CD14-positive monocyte (primary cell): ENCODE measurements at regions not wholly inside any gene's neighbourhood (a gene's known extent, or its start where the extent isn't known, plus 50 kb on each side); places are given as distances from the start of the nearest gene placed in this dataset.

Source experiments
- DNase-seq, 3 donors: peaks; one replicate each; pipeline ENCODE4 v3.0.0-alpha.2; 2011 to 2022
- H2AFZ ChIP-seq: 2 replicates; pipeline ENCODE4 v1.6.0; 2012; ENCODE audit warnings: mild to moderate bottlenecking, low read depth, low read length, inconsistent platforms; ENCODE audit not compliant: insufficient read depth, poor library complexity, severe bottlenecking
- H3K27ac ChIP-seq, 2 donors: 1 replicate in 1 of 2; 2 replicates in 1 of 2; pipeline ENCODE4 v1.5.1; 2012 to 2013; ENCODE audit warnings: low read length in 2 of 2, control low read depth in 1 of 2, inconsistent platforms in 1 of 2, low read depth in 1 of 2, mild to moderate bottlenecking in 1 of 2
- H3K27me3 ChIP-seq, 2 donors: one replicate each; pipeline versions ENCODE4 v1.6.0 to v1.6.1; 2011 to 2013; ENCODE audit warnings: low read length in 2 of 2; ENCODE audit not compliant: control insufficient read depth in 2 of 2, insufficient read depth in 2 of 2
- H3K36me3 ChIP-seq, 2 donors: replicated peaks in 1 of 2; 1 replicate in 1 of 2; 2 replicates in 1 of 2; pipeline versions ENCODE4 v1.5.1 to v1.6.1; 2012 to 2013; ENCODE audit warnings: low read length in 2 of 2, control low read depth in 1 of 2, inconsistent platforms in 1 of 2, mild to moderate bottlenecking in 1 of 2; ENCODE audit not compliant: insufficient read depth in 2 of 2, control insufficient read depth in 1 of 2
- H3K4me1 ChIP-seq, 2 donors: 1 replicate in 1 of 2; 2 replicates in 1 of 2; pipeline versions ENCODE4 v1.5.1 to v1.6.1; 2012 to 2013; ENCODE audit warnings: low read length in 2 of 2, control low read depth in 1 of 2, inconsistent platforms in 1 of 2, mild to moderate bottlenecking in 1 of 2, moderate library complexity in 1 of 2; ENCODE audit not compliant: insufficient read depth in 2 of 2, control insufficient read depth in 1 of 2
- H3K4me2 ChIP-seq: replicated peaks from 2 replicates; pipeline ENCODE3; 2012; ENCODE audit warnings: low read length, moderate library complexity, mild to moderate bottlenecking; ENCODE audit not compliant: poor library complexity, severe bottlenecking; ENCODE audit errors: extremely low read depth
- H3K4me3 ChIP-seq, 3 experiments: fragments of 200-600 bp in 1 of 3; sonication (generic) in 1 of 3; replicated peaks in 1 of 3; 1 replicate in 2 of 3; 2 replicates in 1 of 3; pipeline ENCODE4 v1.5.1; 2011 to 2013; ENCODE audit warnings: low read length in 3 of 3, mild to moderate bottlenecking in 3 of 3, control low read depth in 2 of 3, low read depth in 2 of 3, inconsistent platforms in 1 of 3, moderate library complexity in 1 of 3
- H3K79me2 ChIP-seq: 2 replicates; pipeline ENCODE4 v1.6.0; 2012; ENCODE audit warnings: mild to moderate bottlenecking, control low read depth, inconsistent platforms, low read length, moderate library complexity; ENCODE audit not compliant: insufficient read depth
- H3K9ac ChIP-seq: 2 replicates; pipeline ENCODE4 v1.6.0; 2017; ENCODE audit warnings: low read length, mild to moderate bottlenecking; ENCODE audit not compliant: insufficient read depth, poor library complexity, severe bottlenecking
- H3K9me3 ChIP-seq, 2 donors: replicated peaks in 1 of 2; 1 replicate in 1 of 2; 2 replicates in 1 of 2; pipeline versions ENCODE4 v1.5.1 to v1.6.1; 2012 to 2013; ENCODE audit warnings: low read length in 2 of 2, control low read depth in 1 of 2; ENCODE audit not compliant: control insufficient read depth in 1 of 2, insufficient read depth in 1 of 2
- H4K20me1 ChIP-seq: 2 replicates; pipeline ENCODE4 v1.6.0; 2012; ENCODE audit warnings: mild to moderate bottlenecking, low read length, control low read depth, moderate library complexity; ENCODE audit not compliant: insufficient read depth
- H3K27ac Mint-ChIP-seq, 7 donors: one replicate each; pipeline ENCODE4 v1.8.0; 2020; ENCODE audit warnings: mild to moderate bottlenecking in 7 of 7, mixed read lengths in 7 of 7, moderate library complexity in 6 of 7, inconsistent platforms in 2 of 7
- H3K27me3 Mint-ChIP-seq, 3 donors: one replicate each; pipeline ENCODE4 v1.8.0; 2021 to 2022; ENCODE audit warnings: low read depth in 3 of 3, mild to moderate bottlenecking in 3 of 3, mixed read lengths in 3 of 3, moderate library complexity in 3 of 3, inconsistent platforms in 1 of 3
- H3K36me3 Mint-ChIP-seq, 2 donors: one replicate each; pipeline ENCODE4 v1.8.0; 2020; ENCODE audit warnings: mixed read lengths in 2 of 2, inconsistent platforms in 1 of 2, mild to moderate bottlenecking in 1 of 2
- H3K4me1 Mint-ChIP-seq: one replicate; pipeline ENCODE4 v1.8.0; 2020; ENCODE audit warnings: mild to moderate bottlenecking, mixed read lengths
- H3K4me3 Mint-ChIP-seq, 2 donors: one replicate each; pipeline ENCODE4 v1.8.0; 2020; ENCODE audit warnings: mild to moderate bottlenecking in 2 of 2, mixed read lengths in 2 of 2, moderate library complexity in 1 of 2
- H3K9me3 Mint-ChIP-seq, 7 donors: one replicate each; pipeline ENCODE4 v1.8.0; 2020 to 2022; ENCODE audit warnings: mixed read lengths in 7 of 7, mild to moderate bottlenecking in 6 of 7, moderate library complexity in 6 of 7, inconsistent platforms in 2 of 7
- CTCF ChIP-seq: fragments of 200-600 bp; IDR thresholded peaks from one replicate; pipeline ENCODE4 v1.8.0; 2022; ENCODE audit warnings: antibody characterized with exemption, mild to moderate bottlenecking
- WGBS: methylation state at CpG from one replicate; pipeline ENCODE4 v1.1.5; 2013; ENCODE audit warnings: missing lambda C conversion rate; ENCODE audit not compliant: insufficient coverage; 5-methylcytosine and 5-hydroxymethylcytosine counted together
- intact Hi-C, 2 donors: fragments of 100-400 bp; cut with micrococcal nuclease; formaldehyde crosslinking; loops; one replicate each; pipeline versions ENCODE4 v1.15.0 to v1.15.1; 2023

GRCh38 chr7:124635416-124635815 lies 130.2 kb downstream of the GPR37 start:
- no peaks in the 10 kb centered on the region for H3K9me3 ChIP-seq
- H3K27ac ChIP-seq, result no peak overlapping the region
- no peak overlapping the region for H3K4me3 ChIP-seq
- Mint-ChIP-seq H3K4me1 (no peaks in the 10 kb centered on the region), H3K27me3 (peaks cover 0 to 2% (median 0%) of the 10 kb centered on the region in 3 donors), H3K9me3 (peaks cover 0 to 5% (median 3%) of the 10 kb centered on the region in 7 donors), H3K4me3 (no peak overlapping the region), H3K36me3 (no peaks in the 10 kb centered on the region), H3K27ac (no peak overlapping the region)
- H2AFZ ChIP-seq, result no peak overlapping the region
- no peaks in the 10 kb centered on the region for H4K20me1 ChIP-seq
- H3K4me2 ChIP-seq, result no peak overlapping the region
- no CpG with 5 or more reads among the region's 1 CpG for WGBS
- H3K27me3 ChIP-seq, result no peaks in the 10 kb centered on the region
- H3K36me3 ChIP-seq, result no peaks in the 10 kb centered on the region
- intact Hi-C loops, result no loop called here
- TF ChIP-seq CTCF, result no peak
- H3K4me1 ChIP-seq, result no peaks in the 10 kb centered on the region
- no peak overlapping the region for H3K9ac ChIP-seq
- DNase-seq, result no peak
- H3K79me2 ChIP-seq, result no peaks in the 10 kb centered on the region

GRCh38 chr7:124633740-124634139 lies 131.9 kb downstream of the GPR37 start:
- H3K4me1 Mint-ChIP-seq, result no peaks in the 10 kb centered on the region
- Histone ChIP-seq H4K20me1 (no peaks in the 10 kb centered on the region), H3K36me3 (no peaks in the 10 kb centered on the region), H3K79me2 (no peaks in the 10 kb centered on the region), H2AFZ (no peak overlapping the region), H3K4me3 (no peak overlapping the region), H3K4me2 (no peak overlapping the region), H3K9ac (no peak overlapping the region), H3K9me3 (no peaks in the 10 kb centered on the region), H3K27ac (no peak overlapping the region), H3K27me3 (no peaks in the 10 kb centered on the region), H3K4me1 (no peaks in the 10 kb centered on the region)
- H3K27ac Mint-ChIP-seq, result no peak overlapping the region
- intact Hi-C loops, result no loop called here
- no peak for TF ChIP-seq CTCF
- H3K9me3 Mint-ChIP-seq, result peaks cover 0 to 5% (median 3%) of the 10 kb centered on the region in 7 donors
- DNase-seq, result no peak
- 89% methylated on average over 6 of the region's 6 CpGs for WGBS
- H3K36me3 Mint-ChIP-seq, result no peaks in the 10 kb centered on the region
- H3K4me3 Mint-ChIP-seq, result no peak overlapping the region
- no peaks in the 10 kb centered on the region for H3K27me3 Mint-ChIP-seq
